ENCODE measurements at regions not wholly inside any gene's neighbourhood (a gene's known extent, or its start where the extent isn't known, plus 50 kb on each side); places are given as distances from the start of the nearest gene placed in this dataset.

- no peak overlapping the region for H3K27ac Mint-ChIP-seq
- no peaks in the 10 kb centered on the region for H3K4me1 Mint-ChIP-seq
- H3K36me3 Mint-ChIP-seq (ENCODE audit: low read depth) = no peaks in the 10 kb centered on the region
- no peaks in the 10 kb centered on the region for H3K27me3 Mint-ChIP-seq
- ATAC-seq (replicated peaks) = no peak
- no peak overlapping the region for H3K4me3 Mint-ChIP-seq
- peaks cover 6% of the 10 kb centered on the region for H3K9me3 Mint-ChIP-seq
Measured at GRCh38 chr9:134251296-134252069, 74.8 kb upstream of the RXRA start.

GRCh38 chr9:134252084-134252830 lies 74.0 kb upstream of the RXRA start:
- Mint-ChIP-seq H3K27me3 (no peaks in the 10 kb centered on the region), H3K9me3 (peaks cover 6% of the 10 kb centered on the region), H3K27ac (no peak overlapping the region), H3K4me1 (no peaks in the 10 kb centered on the region), H3K4me3 (no peak overlapping the region), H3K36me3 (ENCODE audit: low read depth) (no peaks in the 10 kb centered on the region)
- ATAC-seq (replicated peaks) = no peak

- Mint-ChIP-seq H3K4me1 (no peaks in the 10 kb centered on the region), H3K27me3 (no peaks in the 10 kb centered on the region), H3K9me3 (no peaks in the 10 kb centered on the region), H3K4me3 (no peak overlapping the region), H3K27ac (peak overlapping the region; percentile 74), H3K36me3 (ENCODE audit: low read depth) (no peaks in the 10 kb centered on the region)
- ATAC-seq (replicated peaks) = no peak
Measured at GRCh38 chr9:134253606-134254205, 72.5 kb upstream of the RXRA start.

GRCh38 chr9:134258332-134258731 lies 67.9 kb upstream of the RXRA start:
- no peak overlapping the region for H3K4me3 Mint-ChIP-seq
- H3K36me3 Mint-ChIP-seq (ENCODE audit: low read depth) = no peaks in the 10 kb centered on the region
- no peak overlapping the region for H3K27ac Mint-ChIP-seq
- no peak for ATAC-seq (replicated peaks)
- no peaks in the 10 kb centered on the region for H3K9me3 Mint-ChIP-seq
- no peaks in the 10 kb centered on the region for H3K4me1 Mint-ChIP-seq
- H3K27me3 Mint-ChIP-seq = no peaks in the 10 kb centered on the region

GRCh38 chr9:134258828-134259546 lies 67.3 kb upstream of the RXRA start:
- Mint-ChIP-seq H3K9me3 (no peaks in the 10 kb centered on the region), H3K4me3 (no peak overlapping the region), H3K4me1 (no peaks in the 10 kb centered on the region), H3K27ac (no peak overlapping the region), H3K36me3 (ENCODE audit: low read depth) (no peaks in the 10 kb centered on the region), H3K27me3 (no peaks in the 10 kb centered on the region)
- ATAC-seq (replicated peaks) = no peak

- no peaks in the 10 kb centered on the region for H3K4me1 Mint-ChIP-seq
- no peak for ATAC-seq (replicated peaks)
Measured at GRCh38 chr9:134259708-134260107, 66.5 kb upstream of the RXRA start.

GRCh38 chr9:134260801-134261200 lies 65.5 kb upstream of the RXRA start:
- H3K27ac Mint-ChIP-seq = no peak overlapping the region
- H3K27me3 Mint-ChIP-seq = peaks cover 2% of the 10 kb centered on the region
- no peak overlapping the region for H3K4me3 Mint-ChIP-seq
- no peak for ATAC-seq (replicated peaks)
- no peaks in the 10 kb centered on the region for H3K4me1 Mint-ChIP-seq
- no peaks in the 10 kb centered on the region for H3K36me3 Mint-ChIP-seq (ENCODE audit: low read depth)
- H3K9me3 Mint-ChIP-seq = no peaks in the 10 kb centered on the region

More at GRCh38 chr9:134259708-134260107, 66.5 kb upstream of the RXRA start:
- no peaks in the 10 kb centered on the region for H3K27me3 Mint-ChIP-seq
- no peaks in the 10 kb centered on the region for H3K36me3 Mint-ChIP-seq (ENCODE audit: low read depth)
- no peak overlapping the region for H3K27ac Mint-ChIP-seq
- H3K9me3 Mint-ChIP-seq = no peaks in the 10 kb centered on the region
- H3K4me3 Mint-ChIP-seq = no peak overlapping the region

- no peaks in the 10 kb centered on the region for H3K36me3 Mint-ChIP-seq (ENCODE audit: low read depth)
- H3K9me3 Mint-ChIP-seq = no peaks in the 10 kb centered on the region
- H3K4me1 Mint-ChIP-seq = no peaks in the 10 kb centered on the region
- peaks cover 13% of the 10 kb centered on the region for H3K27me3 Mint-ChIP-seq
- ATAC-seq (replicated peaks) = no peak
- H3K27ac Mint-ChIP-seq = no peak overlapping the region
- H3K4me3 Mint-ChIP-seq = no peak overlapping the region
Measured at GRCh38 chr9:134262035-134262434, 64.2 kb upstream of the RXRA start.

GRCh38 chr9:134263596-134263995 lies 62.7 kb upstream of the RXRA start:
- Mint-ChIP-seq H3K4me1 (no peaks in the 10 kb centered on the region), H3K27ac (no peak overlapping the region), H3K36me3 (ENCODE audit: low read depth) (no peaks in the 10 kb centered on the region), H3K4me3 (no peak overlapping the region), H3K27me3 (peaks cover 13% of the 10 kb centered on the region), H3K9me3 (no peaks in the 10 kb centered on the region)
- ATAC-seq (replicated peaks) = no peak

GRCh38 chr9:134264169-134264568 lies 62.1 kb upstream of the RXRA start:
- Mint-ChIP-seq H3K27ac (no peak overlapping the region), H3K4me3 (no peak overlapping the region), H3K27me3 (peaks cover 13% of the 10 kb centered on the region), H3K4me1 (no peaks in the 10 kb centered on the region), H3K36me3 (ENCODE audit: low read depth) (no peaks in the 10 kb centered on the region), H3K9me3 (no peaks in the 10 kb centered on the region)
- ATAC-seq (replicated peaks) = no peak

- Mint-ChIP-seq H3K27me3 (peaks cover 16% of the 10 kb centered on the region), H3K9me3 (no peaks in the 10 kb centered on the region), H3K27ac (no peak overlapping the region), H3K4me3 (no peak overlapping the region), H3K4me1 (no peaks in the 10 kb centered on the region), H3K36me3 (ENCODE audit: low read depth) (no peaks in the 10 kb centered on the region)
- no peak for ATAC-seq (replicated peaks)
Measured at GRCh38 chr9:134265078-134265477, 61.2 kb upstream of the RXRA start.

- Mint-ChIP-seq H3K36me3 (ENCODE audit: low read depth) (no peaks in the 10 kb centered on the region), H3K9me3 (no peaks in the 10 kb centered on the region), H3K4me3 (no peak overlapping the region)
Measured at GRCh38 chr9:134266418-134266817, 59.8 kb upstream of the RXRA start.

GRCh38 chr9:134267305-134267880 lies 58.9 kb upstream of the RXRA start:
- H3K9me3 Mint-ChIP-seq = no peaks in the 10 kb centered on the region
- H3K27me3 Mint-ChIP-seq = peaks cover 16% of the 10 kb centered on the region
- ATAC-seq (replicated peaks) = no peak
- H3K4me3 Mint-ChIP-seq = no peak overlapping the region
- no peaks in the 10 kb centered on the region for H3K36me3 Mint-ChIP-seq (ENCODE audit: low read depth)
- no peak overlapping the region for H3K27ac Mint-ChIP-seq
- no peaks in the 10 kb centered on the region for H3K4me1 Mint-ChIP-seq

More at GRCh38 chr9:134266418-134266817, 59.8 kb upstream of the RXRA start:
- Mint-ChIP-seq H3K27ac (no peak overlapping the region), H3K4me1 (no peaks in the 10 kb centered on the region), H3K27me3 (peaks cover 16% of the 10 kb centered on the region)
- ATAC-seq (replicated peaks) = no peak

Measured in activated T-helper 17 cell treated with anti-CD3 and anti-CD28 coated beads, Interleukin-2, amount 50 U/mL, for 72 hours (primary cell).